ENCODE measurements at regions not wholly inside any gene's neighbourhood (a gene's known extent, or its start where the extent isn't known, plus 50 kb on each side); places are given as distances from the start of the nearest gene placed in this dataset.
A peak's percentile ranks its signal among the peaks of the same experiment; 100 is the strongest.

DNA sequence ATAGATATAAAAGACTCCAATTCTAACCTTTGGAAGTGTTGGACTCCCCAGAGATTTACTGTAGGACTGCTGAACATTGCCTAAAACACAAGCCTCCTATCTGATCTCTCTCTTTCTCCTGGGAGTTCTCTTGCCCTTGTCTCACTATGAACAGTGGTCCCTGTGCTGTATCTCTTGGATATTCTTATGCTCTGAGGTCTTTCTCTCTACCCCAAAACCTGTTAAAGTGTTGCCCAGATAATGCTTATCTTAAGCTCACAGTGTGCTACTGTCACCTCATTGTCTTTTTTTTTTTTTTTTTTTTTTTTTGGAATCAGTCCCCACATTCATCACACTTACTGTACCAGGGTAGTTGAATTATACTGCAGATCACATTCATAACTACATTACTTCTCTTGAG is 131.0 kb upstream of the CBLB start:
- Histone ChIP-seq H3K27me3 (ENCODE audit: low read depth) (no peaks in the 10 kb centered on the region), H3K27ac (no peak overlapping the region), H3K4me3 (no peak overlapping the region), H3K9me3 (no peaks in the 10 kb centered on the region), H3K4me1 (no peaks in the 10 kb centered on the region), H3K36me3 (no peaks in the 10 kb centered on the region)
- TF ChIP-seq, protein P1, sequence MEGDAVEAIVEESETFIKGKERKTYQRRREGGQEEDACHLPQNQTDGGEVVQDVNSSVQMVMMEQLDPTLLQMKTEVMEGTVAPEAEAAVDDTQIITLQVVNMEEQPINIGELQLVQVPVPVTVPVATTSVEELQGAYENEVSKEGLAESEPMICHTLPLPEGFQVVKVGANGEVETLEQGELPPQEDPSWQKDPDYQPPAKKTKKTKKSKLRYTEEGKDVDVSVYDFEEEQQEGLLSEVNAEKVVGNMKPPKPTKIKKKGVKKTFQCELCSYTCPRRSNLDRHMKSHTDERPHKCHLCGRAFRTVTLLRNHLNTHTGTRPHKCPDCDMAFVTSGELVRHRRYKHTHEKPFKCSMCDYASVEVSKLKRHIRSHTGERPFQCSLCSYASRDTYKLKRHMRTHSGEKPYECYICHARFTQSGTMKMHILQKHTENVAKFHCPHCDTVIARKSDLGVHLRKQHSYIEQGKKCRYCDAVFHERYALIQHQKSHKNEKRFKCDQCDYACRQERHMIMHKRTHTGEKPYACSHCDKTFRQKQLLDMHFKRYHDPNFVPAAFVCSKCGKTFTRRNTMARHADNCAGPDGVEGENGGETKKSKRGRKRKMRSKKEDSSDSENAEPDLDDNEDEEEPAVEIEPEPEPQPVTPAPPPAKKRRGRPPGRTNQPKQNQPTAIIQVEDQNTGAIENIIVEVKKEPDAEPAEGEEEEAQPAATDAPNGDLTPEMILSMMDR (IDR thresholded peaks at IDR 0.05), result no peak
- DNase-seq (no peak), ATAC-seq (no peak)
- intact Hi-C loops (cut with DNase I), result no loop called here

DNA sequence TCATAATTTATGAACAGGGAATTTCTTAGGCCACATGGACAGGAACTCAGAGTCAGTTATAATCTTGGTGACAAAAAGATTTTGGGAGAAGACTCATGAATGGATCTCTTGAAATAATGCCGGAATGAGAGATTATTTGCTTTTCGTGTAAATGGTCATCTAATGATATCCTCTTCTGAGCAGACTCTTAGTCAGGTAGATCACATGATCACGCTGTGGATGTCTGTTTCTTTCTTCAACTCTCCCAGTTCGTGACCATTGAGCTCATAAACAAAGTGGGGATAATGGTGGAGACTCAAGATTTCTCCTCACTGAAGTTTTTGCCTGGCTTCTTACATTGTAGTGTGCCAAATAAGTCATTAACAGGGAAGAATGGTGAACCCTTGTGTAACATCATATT is 133.1 kb upstream of the CBLB start:
- ATAC-seq (no peak), DNase-seq (no peak)
- Histone ChIP-seq H3K4me1 (no peaks in the 10 kb centered on the region), H3K4me3 (no peak overlapping the region), H3K9me3 (no peaks in the 10 kb centered on the region), H3K27me3 (ENCODE audit: low read depth) (no peaks in the 10 kb centered on the region), H3K36me3 (no peaks in the 10 kb centered on the region), H3K27ac (no peak overlapping the region)
- intact Hi-C loops (cut with DNase I), result no loop called here
- TF ChIP-seq, protein P1 (IDR thresholded peaks at IDR 0.05), result no peak

DNA sequence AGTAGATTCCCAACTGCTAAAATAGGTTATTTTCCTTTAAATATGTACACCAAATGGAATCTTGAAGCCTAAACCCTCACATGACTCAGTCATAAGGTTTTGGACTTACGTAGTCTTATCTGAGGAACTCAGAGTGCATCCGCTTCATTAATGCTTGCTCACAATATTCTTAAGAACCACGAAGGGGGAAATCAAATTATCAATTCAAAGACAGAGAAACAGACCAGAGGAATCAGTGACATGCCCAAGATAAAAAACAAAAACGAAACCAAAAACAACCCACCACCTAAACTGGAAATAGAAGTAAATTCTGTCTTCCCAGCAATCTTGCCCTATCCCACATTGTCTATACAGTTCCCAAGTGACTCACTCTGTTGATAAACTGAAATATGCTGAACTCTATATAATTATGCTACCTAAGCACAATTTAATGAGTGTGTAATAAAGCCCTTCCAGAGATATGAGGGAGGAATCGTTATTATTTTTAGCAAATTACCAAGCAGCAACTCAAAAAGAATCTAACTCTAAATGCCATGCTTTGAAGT is 135.4 kb upstream of the CBLB start:
- TF ChIP-seq, protein P1 (IDR thresholded peaks at IDR 0.05), result no peak
- Histone ChIP-seq H3K4me1 (no peaks in the 10 kb centered on the region), H3K27ac (peak overlapping the region; percentile 60), H3K27me3 (ENCODE audit: low read depth) (no peaks in the 10 kb centered on the region), H3K9me3 (no peaks in the 10 kb centered on the region), H3K36me3 (no peaks in the 10 kb centered on the region), H3K4me3 (peak overlapping the region; percentile 20)
- peak; percentile 51 to 72 for ATAC-seq
- intact Hi-C loops (cut with DNase I), result no loop called here
- DNase-seq, result no peak

DNA sequence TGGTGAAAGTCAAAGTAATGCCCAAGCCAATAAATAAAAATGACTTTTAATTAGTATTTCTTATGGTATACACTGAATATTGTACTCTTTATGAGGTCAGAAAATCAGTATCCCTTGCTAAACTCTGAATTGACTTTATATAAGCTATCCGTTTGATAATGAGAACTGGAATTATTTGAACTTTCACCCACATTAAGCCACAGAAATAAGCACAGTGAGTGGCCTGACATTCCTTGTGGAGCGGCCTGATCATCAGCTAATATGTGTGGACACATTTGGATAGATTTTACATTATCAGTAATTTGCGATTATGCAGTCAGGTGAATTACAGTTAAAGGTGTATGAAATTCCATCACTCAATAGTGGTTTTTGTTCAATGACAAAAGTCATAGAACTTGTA is 136.0 kb upstream of the CBLB start:
- H3K27me3 ChIP-seq (ENCODE audit: low read depth), result no peaks in the 10 kb centered on the region
- intact Hi-C loops (cut with DNase I), result no loop called here
- H3K27ac ChIP-seq, result peak overlapping the region; percentile 60
- H3K4me3 ChIP-seq, result peak overlapping the region; percentile 20
- TF ChIP-seq, protein P1 (IDR thresholded peaks at IDR 0.05), result no peak
- no peak for DNase-seq
- H3K9me3 ChIP-seq, result no peaks in the 10 kb centered on the region
- H3K36me3 ChIP-seq, result no peaks in the 10 kb centered on the region
- H3K4me1 ChIP-seq, result no peaks in the 10 kb centered on the region
- ATAC-seq, result no peak

DNA sequence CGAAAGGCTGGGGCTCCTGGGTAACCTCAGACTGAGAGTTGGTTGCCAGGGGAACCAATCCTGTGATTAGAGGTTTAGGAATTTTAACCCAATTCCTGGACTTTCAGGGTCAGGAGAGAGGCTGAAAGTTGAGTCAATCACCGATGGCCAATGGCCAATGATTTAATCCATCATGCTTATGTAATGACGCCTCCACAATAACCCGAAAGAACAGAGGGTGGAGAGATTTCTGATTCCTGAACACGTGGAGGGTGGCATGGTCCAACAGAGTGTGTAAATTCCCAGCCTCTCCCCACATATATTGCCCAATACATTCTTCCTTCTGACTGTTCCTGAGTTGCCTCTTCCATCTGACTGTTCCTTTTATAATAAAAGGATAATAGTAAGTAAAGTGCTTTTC is 137.2 kb upstream of the CBLB start:
- no peaks in the 10 kb centered on the region for H3K4me1 ChIP-seq
- TF ChIP-seq, protein P1 (IDR thresholded peaks at IDR 0.05), result no peak
- no peak overlapping the region for H3K4me3 ChIP-seq
- DNase-seq (no peak), ATAC-seq (peak in 1 of 2 donors; percentile 61)
- no peaks in the 10 kb centered on the region for H3K27me3 ChIP-seq (ENCODE audit: low read depth)
- H3K9me3 ChIP-seq, result no peaks in the 10 kb centered on the region
- H3K27ac ChIP-seq, result no peak overlapping the region
- H3K36me3 ChIP-seq, result no peaks in the 10 kb centered on the region
- intact Hi-C loops (cut with DNase I), result no loop called here

DNA sequence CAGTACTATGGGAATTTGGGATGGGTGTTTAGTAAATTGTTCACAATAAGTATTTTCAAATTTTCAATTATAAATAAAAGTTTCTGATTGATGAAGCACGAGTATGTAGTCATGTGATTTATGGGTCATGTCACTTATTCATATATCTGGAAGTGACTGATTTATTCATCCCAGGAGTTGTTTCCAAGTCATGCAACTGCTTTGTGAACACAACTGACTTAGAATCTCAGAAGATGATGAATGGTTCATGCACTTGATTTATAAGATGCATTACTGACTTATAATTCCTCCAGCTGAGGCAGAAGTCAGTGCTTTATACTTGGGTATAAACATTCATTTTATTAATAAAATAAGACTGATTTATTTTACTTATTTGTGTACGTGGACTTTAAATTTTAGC is 137.8 kb upstream of the CBLB start:
- TF ChIP-seq, protein P1 (IDR thresholded peaks at IDR 0.05), result no peak
- Histone ChIP-seq H3K36me3 (no peaks in the 10 kb centered on the region), H3K9me3 (no peaks in the 10 kb centered on the region), H3K4me3 (no peak overlapping the region), H3K27ac (no peak overlapping the region), H3K27me3 (ENCODE audit: low read depth) (no peaks in the 10 kb centered on the region), H3K4me1 (no peaks in the 10 kb centered on the region)
- no peak for DNase-seq
- intact Hi-C loops (cut with DNase I), result no loop called here
- no peak for ATAC-seq

Measured in lower lobe of right lung (tissue), 2 donors.